Cardiac muscle cell (in vitro differentiated cells and primary cell): ENCODE measurements at regions not wholly inside any gene's neighbourhood (a gene's known extent, or its start where the extent isn't known, plus 50 kb on each side); places are given as distances from the start of the nearest gene placed in this dataset.

ENCODE experiments used
- DNase-seq, 2 donors: peaks; one replicate each; pipeline versions ENCODE4 v3.0.0 to v3.0.0-alpha.2; 2010 to 2017; ENCODE audit warnings: low read depth in 1 of 2, low spot score in 1 of 2
- H3K27ac ChIP-seq: fragments of 200-600 bp; sonication (generic); 2 replicates; pipeline ENCODE4 v1.5.1; 2016
- H3K27me3 ChIP-seq: fragments of 200-600 bp; sonication (generic); 2 replicates; pipeline ENCODE4 v1.6.0; 2016; ENCODE audit warnings: control low read depth
- H3K36me3 ChIP-seq: fragments of 200-600 bp; sonication (generic); 2 replicates; pipeline ENCODE4 v1.5.1; 2016; ENCODE audit warnings: control low read depth
- H3K4me1 ChIP-seq: fragments of 200-600 bp; sonication (generic); 2 replicates; pipeline ENCODE4 v1.8.1; 2017; ENCODE audit warnings: low read depth, mild to moderate bottlenecking, mixed run types
- H3K4me3 ChIP-seq: fragments of 200-600 bp; sonication (generic); 2 replicates; pipeline ENCODE4 v1.5.1; 2016; ENCODE audit warnings: mild to moderate bottlenecking
- H3K9me3 ChIP-seq: fragments of 200-600 bp; sonication (generic); 2 replicates; pipeline ENCODE4 v1.5.1; 2017; ENCODE audit warnings: low read depth, mild to moderate bottlenecking, control low read depth
- TF ChIP-seq, protein P1 (sequence below): IDR thresholded peaks from 2 replicates; pipeline ENCODE4 v1.5.1; 2012; ENCODE audit warnings: low read depth, mild to moderate bottlenecking, low read length

GRCh38 chr5:62722360-62722759 is 143.7 kb downstream of the LRRC70 start:
- H3K4me1 ChIP-seq: no peaks in the 10 kb centered on the region
- TF ChIP-seq, protein P1, sequence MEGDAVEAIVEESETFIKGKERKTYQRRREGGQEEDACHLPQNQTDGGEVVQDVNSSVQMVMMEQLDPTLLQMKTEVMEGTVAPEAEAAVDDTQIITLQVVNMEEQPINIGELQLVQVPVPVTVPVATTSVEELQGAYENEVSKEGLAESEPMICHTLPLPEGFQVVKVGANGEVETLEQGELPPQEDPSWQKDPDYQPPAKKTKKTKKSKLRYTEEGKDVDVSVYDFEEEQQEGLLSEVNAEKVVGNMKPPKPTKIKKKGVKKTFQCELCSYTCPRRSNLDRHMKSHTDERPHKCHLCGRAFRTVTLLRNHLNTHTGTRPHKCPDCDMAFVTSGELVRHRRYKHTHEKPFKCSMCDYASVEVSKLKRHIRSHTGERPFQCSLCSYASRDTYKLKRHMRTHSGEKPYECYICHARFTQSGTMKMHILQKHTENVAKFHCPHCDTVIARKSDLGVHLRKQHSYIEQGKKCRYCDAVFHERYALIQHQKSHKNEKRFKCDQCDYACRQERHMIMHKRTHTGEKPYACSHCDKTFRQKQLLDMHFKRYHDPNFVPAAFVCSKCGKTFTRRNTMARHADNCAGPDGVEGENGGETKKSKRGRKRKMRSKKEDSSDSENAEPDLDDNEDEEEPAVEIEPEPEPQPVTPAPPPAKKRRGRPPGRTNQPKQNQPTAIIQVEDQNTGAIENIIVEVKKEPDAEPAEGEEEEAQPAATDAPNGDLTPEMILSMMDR: no peak
- DNase-seq: no peak

DNA sequence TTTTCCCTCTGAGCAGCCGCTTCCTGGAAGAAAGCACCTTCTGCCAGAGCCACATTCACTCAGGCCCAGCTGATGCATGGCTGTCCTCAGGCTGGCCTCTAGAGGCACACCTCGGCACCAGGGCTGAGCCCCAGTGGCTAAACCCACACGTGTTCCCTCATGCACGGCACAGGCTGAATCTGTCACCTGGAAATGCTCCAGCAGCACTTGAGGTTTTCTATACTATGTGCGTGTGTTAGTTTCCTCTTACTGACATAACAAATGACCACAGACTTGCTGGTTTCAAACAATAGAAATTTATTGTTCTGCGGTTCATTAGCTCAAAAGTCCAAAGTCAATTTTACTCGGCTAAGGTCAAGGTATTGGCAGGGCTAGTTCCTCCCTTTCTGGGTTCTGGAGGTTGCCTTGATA is 141.4 kb downstream of the LRRC70 start:
- Histone ChIP-seq H3K27ac (no peak overlapping the region), H3K4me3 (no peak overlapping the region), H3K4me1 (peaks cover 6% of the 10 kb centered on the region), H3K9me3 (no peaks in the 10 kb centered on the region), H3K27me3 (no peaks in the 10 kb centered on the region), H3K36me3 (no peaks in the 10 kb centered on the region)
- DNase-seq: peak; percentile 41 to 55
- TF ChIP-seq, protein P1: peak; percentile 30

More at GRCh38 chr5:62722360-62722759, 143.7 kb downstream of the LRRC70 start:
- Histone ChIP-seq H3K4me3 (no peak overlapping the region), H3K9me3 (no peaks in the 10 kb centered on the region), H3K27ac (no peak overlapping the region), H3K36me3 (no peaks in the 10 kb centered on the region), H3K27me3 (no peaks in the 10 kb centered on the region)

- Histone ChIP-seq H3K27me3 (no peaks in the 10 kb centered on the region), H3K9me3 (no peaks in the 10 kb centered on the region), H3K36me3 (no peaks in the 10 kb centered on the region), H3K27ac (no peak overlapping the region), H3K4me3 (no peak overlapping the region), H3K4me1 (peaks cover 6% of the 10 kb centered on the region)
- TF ChIP-seq, protein P1: no peak
- no peak for DNase-seq
Measured at GRCh38 chr5:62719061-62719720, 140.6 kb downstream of the LRRC70 start.

DNA sequence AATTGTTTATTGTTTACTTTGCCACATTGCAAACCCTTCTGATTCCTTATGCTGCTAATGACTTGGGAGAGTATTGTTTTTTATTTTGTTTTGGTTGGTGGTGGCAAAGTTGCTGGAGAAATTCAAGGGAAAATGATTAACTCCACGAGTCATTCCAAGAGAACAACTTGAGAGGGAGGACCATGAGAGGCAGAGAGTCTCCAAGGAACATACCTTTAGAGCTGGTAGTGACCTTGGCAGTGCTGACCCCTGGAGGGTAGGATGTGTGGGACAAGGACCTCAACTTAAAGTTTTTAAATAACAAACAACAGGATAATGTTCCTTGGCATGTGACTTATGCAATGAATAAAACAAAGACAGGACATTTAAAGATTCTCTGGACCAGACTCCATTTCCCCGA is 139.7 kb downstream of the LRRC70 start:
- Histone ChIP-seq H3K4me1 (peaks cover 6% of the 10 kb centered on the region), H3K27me3 (no peaks in the 10 kb centered on the region), H3K4me3 (no peak overlapping the region), H3K36me3 (no peaks in the 10 kb centered on the region), H3K27ac (no peak overlapping the region), H3K9me3 (no peaks in the 10 kb centered on the region)
- TF ChIP-seq, protein P1: peak; percentile 2
- DNase-seq: no peak

GRCh38 chr5:62717301-62717933 is 138.8 kb downstream of the LRRC70 start:
- H3K9me3 ChIP-seq: no peaks in the 10 kb centered on the region
- no peak overlapping the region for H3K4me3 ChIP-seq
- no peak overlapping the region for H3K27ac ChIP-seq
- H3K36me3 ChIP-seq: no peaks in the 10 kb centered on the region
- DNase-seq: peak; percentile 35 to 40
- no peaks in the 10 kb centered on the region for H3K27me3 ChIP-seq
- TF ChIP-seq, protein P1: no peak
- peaks cover 6% of the 10 kb centered on the region for H3K4me1 ChIP-seq
